SK-N-MC (cell line): ENCODE measurements at regions not wholly inside any gene's neighbourhood (a gene's known extent, or its start where the extent isn't known, plus 50 kb on each side); places are given as distances from the start of the nearest gene placed in this dataset.

Experiments
- EZH2 ChIP-seq: fragments of 200-600 bp; sonication (generic); IDR thresholded peaks from one replicate; pipeline ENCODE4 v1.6.1; 2017; ENCODE audit warnings: antibody characterized with exemption
- FOXP2 ChIP-seq: optimal IDR thresholded peaks from 2 replicates; pipeline ENCODE3; 2011; ENCODE audit warnings: mild to moderate bottlenecking, moderate library complexity; ENCODE audit not compliant: insufficient read depth; ENCODE audit errors: extremely low read length, control extremely low read depth
- POLR2AphosphoS5 ChIP-seq: IDR thresholded peaks from 2 replicates; pipeline ENCODE4 v1.6.1; 2012; ENCODE audit warnings: mild to moderate bottlenecking, low read depth, low read length, borderline replicate concordance

DNA sequence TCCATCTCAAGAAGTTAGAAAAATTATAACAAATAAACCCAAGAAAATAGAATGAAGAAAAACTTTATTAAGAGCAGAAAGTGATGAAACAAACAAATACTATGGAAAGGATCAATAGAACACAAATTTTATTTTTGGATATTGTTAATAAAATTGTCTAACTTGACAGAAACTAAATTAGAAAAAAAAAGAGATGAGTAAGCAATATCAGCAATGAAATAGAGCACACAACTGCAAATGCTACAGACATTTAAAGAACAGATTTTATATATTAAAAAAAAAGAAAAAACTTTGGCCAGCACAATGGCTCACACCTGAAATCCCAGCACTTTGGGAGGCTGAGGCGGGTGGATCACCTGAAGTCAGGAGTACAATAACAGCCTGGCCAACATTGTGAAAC, 628.0 kb downstream of the EPHA7 start:
- no peak for TF ChIP-seq POLR2AphosphoS5
- no peak for TF ChIP-seq EZH2
- TF ChIP-seq FOXP2, result no peak
